Stimulated activated effector memory CD8-positive, alpha-beta T cell treated with anti-CD3 and anti-CD28 coated beads, Interleukin-12 subunit alpha, Interleukin-12 subunit beta, amount 100 ng/mL, for 72 hours (primary cell): ENCODE measurements at regions not wholly inside any gene's neighbourhood (a gene's known extent, or its start where the extent isn't known, plus 50 kb on each side); places are given as distances from the start of the nearest gene placed in this dataset.
"Not testable (repeated sequence)": the region's sequence is repeated elsewhere in the genome, so short reads cannot be mapped to it uniquely, and the experiment has no call there.

Source experiments
- ATAC-seq: fragments of 150-1000 bp; cut with Tn5 transposase; 2 replicates; pipeline ENCODE4 v1.10.0; 2021
- DNase-seq, 2 donors: peaks; one replicate each; pipeline ENCODE4 v3.0.0; 2021 to 2022; ENCODE audit warnings: low spot score in 2 of 2
- H3K27ac Mint-ChIP-seq: one replicate; pipeline ENCODE4 v1.8.0; 2022; ENCODE audit warnings: mild to moderate bottlenecking, mixed read lengths
- H3K36me3 Mint-ChIP-seq: one replicate; pipeline ENCODE4 v1.8.0; 2022; ENCODE audit warnings: mild to moderate bottlenecking, mixed read lengths
- H3K4me1 Mint-ChIP-seq: one replicate; pipeline ENCODE4 v1.8.0; 2022; ENCODE audit warnings: mixed read lengths
- H3K4me3 Mint-ChIP-seq: one replicate; pipeline ENCODE4 v1.8.0; 2022; ENCODE audit warnings: mild to moderate bottlenecking, mixed read lengths
- H3K9me3 Mint-ChIP-seq: one replicate; pipeline ENCODE4 v1.8.0; 2022; ENCODE audit warnings: mixed read lengths

GRCh38 chr17:27009087-27009486 lies 284.8 kb upstream of the WSB1 start:
- H3K4me1 Mint-ChIP-seq, result no peaks in the 10 kb centered on the region
- ATAC-seq (no peak), DNase-seq (no peak)
- no peak overlapping the region for H3K27ac Mint-ChIP-seq
- no peak overlapping the region for H3K4me3 Mint-ChIP-seq
- H3K9me3 Mint-ChIP-seq, result no peaks in the 10 kb centered on the region
- no peaks in the 10 kb centered on the region for H3K36me3 Mint-ChIP-seq

- H3K4me1 Mint-ChIP-seq, H3K4me3 Mint-ChIP-seq, DNase-seq, H3K27ac Mint-ChIP-seq, H3K9me3 Mint-ChIP-seq, ATAC-seq, H3K36me3 Mint-ChIP-seq: not testable (repeated sequence)
Observed at GRCh38 chr17:27010138-27010537, 283.8 kb upstream of the WSB1 start.

GRCh38 chr17:27030552-27030951 lies 263.4 kb upstream of the WSB1 start:
- H3K36me3 Mint-ChIP-seq, H3K9me3 Mint-ChIP-seq, H3K27ac Mint-ChIP-seq, ATAC-seq, H3K4me3 Mint-ChIP-seq, DNase-seq, H3K4me1 Mint-ChIP-seq: not testable (repeated sequence)

GRCh38 chr17:27038676-27039075 lies 255.2 kb upstream of the WSB1 start:
- Mint-ChIP-seq H3K36me3 (no peaks in the 10 kb centered on the region), H3K4me1 (no peaks in the 10 kb centered on the region), H3K27ac (no peak overlapping the region), H3K4me3 (no peak overlapping the region), H3K9me3 (no peaks in the 10 kb centered on the region)
- ATAC-seq, result no peak
- DNase-seq, result no peak

DNA sequence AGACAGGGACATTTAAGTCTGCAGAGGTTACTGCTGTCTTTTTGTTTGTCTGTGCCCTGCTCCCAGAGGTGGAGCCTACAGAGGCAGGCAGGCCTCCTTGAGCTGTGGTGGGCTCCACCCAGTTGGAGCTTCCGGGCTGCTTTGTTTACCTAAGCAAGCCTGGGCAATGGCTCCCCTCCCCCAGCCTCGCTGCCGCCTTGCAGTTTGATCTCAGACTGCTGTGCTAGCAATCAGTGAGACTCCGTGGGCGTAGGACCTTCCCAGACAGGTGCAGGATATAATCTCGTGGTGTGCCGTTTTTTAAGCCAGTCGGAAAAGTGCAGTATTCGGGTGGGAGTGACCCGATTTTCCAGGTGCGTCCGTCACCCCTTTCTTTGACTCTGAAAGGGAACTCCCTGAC lies 248.9 kb upstream of the WSB1 start:
- not testable (repeated sequence) for H3K9me3 Mint-ChIP-seq, H3K27ac Mint-ChIP-seq, H3K4me3 Mint-ChIP-seq, H3K4me1 Mint-ChIP-seq, DNase-seq, ATAC-seq, H3K36me3 Mint-ChIP-seq

DNA sequence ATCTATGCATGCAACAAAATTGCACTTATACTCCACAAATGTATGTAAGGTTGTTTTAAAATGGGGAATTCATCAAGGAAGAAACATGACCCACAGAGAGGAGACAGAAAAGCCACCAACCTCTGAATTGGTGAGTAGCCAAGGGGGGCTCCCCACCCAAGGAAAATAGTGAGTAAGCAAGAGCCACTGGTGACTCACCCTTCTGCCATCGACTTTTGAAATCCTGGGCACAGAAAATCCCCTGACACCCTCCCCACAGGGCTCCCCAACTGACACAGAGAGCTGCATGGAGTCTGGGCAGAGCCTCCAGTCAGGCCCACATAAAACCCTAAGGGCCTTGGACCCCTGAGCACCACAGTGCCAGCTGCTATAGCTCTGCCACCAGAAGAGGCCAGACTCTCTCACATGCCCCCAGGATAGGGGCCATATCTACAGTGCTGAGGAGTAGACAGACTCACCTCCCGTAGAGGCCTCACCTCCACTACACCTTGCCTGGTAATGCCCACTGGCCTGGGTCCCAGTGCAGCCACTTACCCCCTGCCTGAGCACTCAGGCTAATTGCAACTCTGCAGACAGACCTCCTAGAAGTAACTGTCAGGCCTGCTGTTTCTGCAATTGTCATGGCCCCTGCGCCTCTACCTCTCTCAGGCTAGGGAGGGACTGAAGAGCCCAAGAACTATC lies 244.7 kb upstream of the WSB1 start:
- H3K27ac Mint-ChIP-seq, result no peak overlapping the region
- no peaks in the 10 kb centered on the region for H3K4me1 Mint-ChIP-seq
- H3K4me3 Mint-ChIP-seq, result no peak overlapping the region
- ATAC-seq (peak; percentile 51), DNase-seq (no peak)
- H3K36me3 Mint-ChIP-seq, result no peaks in the 10 kb centered on the region
- no peaks in the 10 kb centered on the region for H3K9me3 Mint-ChIP-seq

GRCh38 chr17:27065588-27065987 lies 228.3 kb upstream of the WSB1 start:
- Mint-ChIP-seq H3K9me3 (no peaks in the 10 kb centered on the region), H3K4me1 (no peaks in the 10 kb centered on the region), H3K4me3 (no peak overlapping the region), H3K27ac (no peak overlapping the region), H3K36me3 (no peaks in the 10 kb centered on the region)
- ATAC-seq (no peak), DNase-seq (no peak)

- ATAC-seq (no peak), DNase-seq (no peak)
- Mint-ChIP-seq H3K9me3 (no peaks in the 10 kb centered on the region), H3K36me3 (no peaks in the 10 kb centered on the region), H3K27ac (no peak overlapping the region), H3K4me1 (no peaks in the 10 kb centered on the region), H3K4me3 (no peak overlapping the region)
Observed at GRCh38 chr17:27066315-27066714, 227.6 kb upstream of the WSB1 start.

GRCh38 chr17:27069842-27070508 lies 223.9 kb upstream of the WSB1 start:
- Mint-ChIP-seq H3K27ac (no peak overlapping the region), H3K36me3 (no peaks in the 10 kb centered on the region), H3K4me3 (no peak overlapping the region), H3K4me1 (no peaks in the 10 kb centered on the region), H3K9me3 (no peaks in the 10 kb centered on the region)
- no peak for ATAC-seq
- no peak for DNase-seq

DNA sequence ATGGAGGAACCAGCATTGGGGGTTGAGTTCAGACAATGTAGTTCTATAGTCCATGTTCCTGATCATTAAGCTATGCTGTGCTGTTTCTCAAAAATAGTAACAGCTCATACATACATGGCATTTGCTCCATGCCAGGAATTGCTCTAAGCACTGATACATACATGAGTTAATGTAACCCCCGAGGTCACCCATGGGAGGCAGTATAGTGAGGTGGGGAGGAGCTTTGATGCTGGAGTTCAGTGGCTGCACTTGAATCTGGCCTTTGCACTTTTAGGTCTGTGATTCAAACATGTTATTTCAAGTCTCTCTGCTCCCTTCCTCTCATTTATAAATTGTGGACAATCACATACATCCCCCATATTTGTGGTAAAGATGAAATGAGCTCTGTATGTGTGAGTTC lies 223.1 kb upstream of the WSB1 start:
- Mint-ChIP-seq H3K27ac (no peak overlapping the region), H3K36me3 (no peaks in the 10 kb centered on the region)
- ATAC-seq, result no peak

GRCh38 chr17:27072885-27073284 lies 221.0 kb upstream of the WSB1 start:
- Mint-ChIP-seq H3K27ac (no peak overlapping the region), H3K9me3 (no peaks in the 10 kb centered on the region), H3K36me3 (no peaks in the 10 kb centered on the region), H3K4me3 (no peak overlapping the region), H3K4me1 (no peaks in the 10 kb centered on the region)
- ATAC-seq (no peak), DNase-seq (no peak)

More for the DNA sequence above, 223.1 kb upstream of the WSB1 start:
- H3K4me1 Mint-ChIP-seq, result no peaks in the 10 kb centered on the region
- H3K9me3 Mint-ChIP-seq, result no peaks in the 10 kb centered on the region
- DNase-seq, result no peak
- no peak overlapping the region for H3K4me3 Mint-ChIP-seq

DNA sequence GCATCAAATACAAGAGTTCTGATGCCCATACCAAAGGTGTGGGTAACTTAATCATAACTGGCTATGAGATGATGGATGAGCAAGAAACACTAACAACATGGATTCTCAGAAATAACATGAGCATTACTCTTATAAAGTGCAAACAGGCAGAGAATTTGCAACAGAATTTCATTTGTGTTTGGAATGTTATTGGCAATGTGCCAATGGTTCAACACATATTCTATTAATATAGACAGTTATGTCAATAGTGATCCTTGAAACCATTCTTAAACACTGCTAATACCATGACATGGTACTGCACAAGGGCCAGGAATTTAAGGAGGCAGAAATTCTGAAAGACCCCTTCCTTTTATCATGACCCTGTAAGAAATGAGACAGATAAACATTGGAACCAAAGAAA lies 217.1 kb upstream of the WSB1 start:
- H3K27ac Mint-ChIP-seq, result no peak overlapping the region
- no peak for ATAC-seq
- no peak for DNase-seq
- no peak overlapping the region for H3K4me3 Mint-ChIP-seq
- H3K4me1 Mint-ChIP-seq, result no peaks in the 10 kb centered on the region
- no peaks in the 10 kb centered on the region for H3K36me3 Mint-ChIP-seq
- H3K9me3 Mint-ChIP-seq, result no peaks in the 10 kb centered on the region

DNA sequence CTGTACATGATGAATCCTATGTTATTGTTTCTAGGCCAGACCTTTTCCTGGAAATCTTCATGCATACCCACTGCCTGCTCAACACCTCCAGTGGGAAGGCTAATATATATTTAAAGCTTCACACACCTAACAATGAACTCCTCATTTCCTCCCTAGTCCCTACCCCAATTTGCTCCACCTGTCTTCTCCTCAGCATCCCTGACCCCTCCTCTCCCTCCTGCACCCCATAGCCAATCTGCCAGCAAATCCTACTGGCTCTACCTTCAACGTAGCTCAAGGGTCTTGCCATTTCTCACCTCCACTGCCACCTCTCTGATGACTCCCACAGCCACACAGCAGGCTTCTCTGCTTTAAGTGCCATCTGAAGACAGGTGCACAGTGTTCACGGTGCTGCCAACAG lies 215.6 kb upstream of the WSB1 start:
- H3K9me3 Mint-ChIP-seq, result no peaks in the 10 kb centered on the region
- no peak overlapping the region for H3K27ac Mint-ChIP-seq
- no peaks in the 10 kb centered on the region for H3K36me3 Mint-ChIP-seq
- no peak overlapping the region for H3K4me3 Mint-ChIP-seq
- H3K4me1 Mint-ChIP-seq, result no peaks in the 10 kb centered on the region
- no peak for DNase-seq
- no peak for ATAC-seq

DNA sequence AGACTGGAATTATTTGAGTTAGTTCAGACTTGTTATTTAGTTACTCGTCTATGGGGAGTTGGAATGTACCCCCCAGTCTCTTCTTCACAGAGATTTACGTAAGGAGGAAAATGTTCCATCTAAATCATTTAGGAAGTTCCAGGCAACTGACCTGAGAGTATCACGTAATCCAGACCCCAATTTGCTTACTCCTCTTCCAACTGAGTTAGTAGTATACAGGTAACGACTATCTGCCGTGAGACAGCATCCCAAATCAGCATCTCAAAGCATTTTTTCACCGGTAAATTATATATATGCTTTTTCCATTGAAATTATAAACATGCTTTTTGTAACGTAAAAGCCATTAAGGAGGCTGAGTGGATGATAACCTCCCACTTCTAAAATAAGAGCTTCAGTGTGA lies 214.3 kb upstream of the WSB1 start:
- Mint-ChIP-seq H3K4me3 (no peak overlapping the region), H3K9me3 (no peaks in the 10 kb centered on the region), H3K36me3 (no peaks in the 10 kb centered on the region), H3K4me1 (no peaks in the 10 kb centered on the region), H3K27ac (no peak overlapping the region)
- ATAC-seq (no peak), DNase-seq (no peak)

- H3K9me3 Mint-ChIP-seq, result no peaks in the 10 kb centered on the region
- DNase-seq, result no peak
- H3K27ac Mint-ChIP-seq, result no peak overlapping the region
- no peaks in the 10 kb centered on the region for H3K36me3 Mint-ChIP-seq
- H3K4me1 Mint-ChIP-seq, result no peaks in the 10 kb centered on the region
- H3K4me3 Mint-ChIP-seq, result no peak overlapping the region
- ATAC-seq, result no peak
Observed at GRCh38 chr17:27081002-27081638, 212.8 kb upstream of the WSB1 start.
